AG10803 (cell line): ENCODE measurements at regions not wholly inside any gene's neighbourhood (a gene's known extent, or its start where the extent isn't known, plus 50 kb on each side); places are given as distances from the start of the nearest gene placed in this dataset.

Experiments
- DNase-seq: peaks from one replicate; pipeline ENCODE4 v3.0.0; 2010; ENCODE audit warnings: low read depth
- H3K4me3 ChIP-seq: 2 replicates; pipeline ENCODE4 v1.5.1; 2011; ENCODE audit warnings: mild to moderate bottlenecking, low read length, control low read depth
- TF ChIP-seq, protein P1 (sequence below): conservative IDR thresholded peaks from 2 replicates; pipeline ENCODE4 v1.5.1; 2011; ENCODE audit warnings: mild to moderate bottlenecking, low read length, control low read depth, inconsistent platforms

DNA sequence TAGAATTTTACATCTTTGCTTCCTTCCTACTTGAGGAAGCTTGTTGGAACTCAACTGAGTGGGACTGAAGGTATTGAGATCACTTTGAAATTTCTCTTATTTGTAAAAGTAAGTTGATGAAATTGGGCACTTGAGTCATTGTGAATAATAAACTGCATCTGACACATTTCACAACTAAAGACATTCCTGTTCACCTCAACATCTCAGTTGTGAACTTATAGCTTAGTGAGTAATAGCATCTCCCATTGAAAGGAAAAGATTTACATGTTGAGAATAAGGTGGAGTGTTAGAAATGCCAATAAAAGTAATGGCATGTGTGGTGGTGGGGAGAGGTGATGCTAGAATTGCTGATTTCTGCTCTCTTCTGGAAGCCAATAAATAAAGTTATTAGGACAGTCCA, 145.0 kb downstream of the SLC24A2 start:
- no peak for DNase-seq
- TF ChIP-seq, protein P1, sequence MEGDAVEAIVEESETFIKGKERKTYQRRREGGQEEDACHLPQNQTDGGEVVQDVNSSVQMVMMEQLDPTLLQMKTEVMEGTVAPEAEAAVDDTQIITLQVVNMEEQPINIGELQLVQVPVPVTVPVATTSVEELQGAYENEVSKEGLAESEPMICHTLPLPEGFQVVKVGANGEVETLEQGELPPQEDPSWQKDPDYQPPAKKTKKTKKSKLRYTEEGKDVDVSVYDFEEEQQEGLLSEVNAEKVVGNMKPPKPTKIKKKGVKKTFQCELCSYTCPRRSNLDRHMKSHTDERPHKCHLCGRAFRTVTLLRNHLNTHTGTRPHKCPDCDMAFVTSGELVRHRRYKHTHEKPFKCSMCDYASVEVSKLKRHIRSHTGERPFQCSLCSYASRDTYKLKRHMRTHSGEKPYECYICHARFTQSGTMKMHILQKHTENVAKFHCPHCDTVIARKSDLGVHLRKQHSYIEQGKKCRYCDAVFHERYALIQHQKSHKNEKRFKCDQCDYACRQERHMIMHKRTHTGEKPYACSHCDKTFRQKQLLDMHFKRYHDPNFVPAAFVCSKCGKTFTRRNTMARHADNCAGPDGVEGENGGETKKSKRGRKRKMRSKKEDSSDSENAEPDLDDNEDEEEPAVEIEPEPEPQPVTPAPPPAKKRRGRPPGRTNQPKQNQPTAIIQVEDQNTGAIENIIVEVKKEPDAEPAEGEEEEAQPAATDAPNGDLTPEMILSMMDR, result no peak

DNA sequence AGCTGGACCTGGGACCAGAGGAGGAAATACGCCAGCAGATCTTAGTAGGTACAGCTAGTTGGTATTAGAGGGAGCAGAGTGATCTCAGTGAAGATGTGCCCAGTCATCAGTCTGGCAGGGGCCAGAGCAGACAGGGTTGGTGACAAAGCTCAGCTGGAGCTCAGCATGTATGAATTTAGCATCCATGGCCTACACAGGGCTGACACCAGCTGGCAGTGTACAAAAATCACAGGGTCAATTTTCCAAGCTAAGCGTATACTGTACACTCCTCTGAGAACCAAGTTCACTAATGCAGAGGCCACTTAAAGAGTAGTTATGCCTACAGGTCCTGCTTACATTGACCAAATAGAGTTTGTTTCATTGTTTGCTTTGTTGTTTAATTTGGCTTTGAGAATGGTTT, 146.6 kb downstream of the SLC24A2 start:
- TF ChIP-seq, protein P1, result no peak
- no peak for DNase-seq
- no peak overlapping the region for H3K4me3 ChIP-seq

More for the DNA sequence above, 145.0 kb downstream of the SLC24A2 start:
- H3K4me3 ChIP-seq, result no peak overlapping the region

DNA sequence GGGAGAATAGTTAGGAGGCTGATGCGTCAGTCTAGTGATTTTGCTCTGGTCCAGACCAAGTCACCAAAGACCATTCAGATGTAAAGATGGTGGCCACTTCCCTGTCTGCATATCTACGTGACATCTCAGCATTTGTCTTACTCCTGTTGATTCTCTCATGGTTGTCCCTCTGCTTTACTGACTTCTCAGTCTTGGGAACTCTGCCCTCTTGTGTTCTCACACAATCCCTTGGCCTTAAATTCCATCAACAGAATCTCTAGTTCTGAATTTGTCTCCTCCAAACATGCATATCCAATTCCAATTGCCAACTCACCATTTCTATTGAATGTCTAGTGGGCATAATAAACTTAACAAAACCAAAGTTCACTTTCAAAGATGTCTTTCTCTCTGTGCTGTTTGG, 147.8 kb downstream of the SLC24A2 start:
- DNase-seq, result peak; percentile 0

DNA sequence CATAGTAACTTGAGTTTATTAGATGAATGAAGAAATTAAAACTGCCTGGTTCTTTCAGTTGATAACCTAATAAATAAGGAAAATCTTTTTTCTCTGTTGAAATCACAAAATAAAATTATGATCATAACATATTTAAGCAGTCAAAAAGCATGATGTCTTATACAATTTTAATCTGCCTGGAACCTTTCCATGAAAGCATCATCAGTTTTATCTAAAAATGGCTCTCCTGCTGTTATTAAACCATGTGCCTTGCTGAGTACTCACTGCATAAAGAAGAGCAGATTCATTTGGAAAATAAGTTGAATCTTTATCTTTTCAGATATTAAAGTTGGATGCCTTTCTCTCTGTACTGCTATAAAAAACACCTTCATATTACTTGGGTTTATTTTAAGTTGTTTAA, 148.8 kb downstream of the SLC24A2 start:
- no peak for DNase-seq
- no peak overlapping the region for H3K4me3 ChIP-seq
- TF ChIP-seq, protein P1, result no peak

More for the DNA sequence above, 147.8 kb downstream of the SLC24A2 start:
- TF ChIP-seq, protein P1, result peak; percentile 27; the same call in 1 of the 2 replicates
- no peak overlapping the region for H3K4me3 ChIP-seq

DNA sequence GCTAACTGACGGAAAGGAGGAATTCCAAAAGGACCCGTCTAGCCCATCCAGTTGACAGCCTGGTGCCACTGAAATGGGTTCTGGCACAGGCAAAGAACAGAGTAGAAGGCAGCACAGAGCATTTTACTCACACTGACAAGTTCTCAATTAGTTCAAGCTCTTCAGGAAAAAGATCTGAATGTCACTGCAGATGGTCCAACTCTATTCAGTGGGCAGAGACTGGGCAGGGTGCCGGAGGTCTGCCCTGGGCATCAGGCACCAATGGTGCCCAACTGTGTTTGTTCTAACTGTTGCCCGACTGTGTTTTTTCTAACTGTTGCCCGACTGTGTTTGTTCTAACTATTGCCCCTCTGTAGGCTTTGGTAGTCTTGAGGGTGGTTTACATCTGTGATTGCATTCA, 151.8 kb downstream of the SLC24A2 start:
- TF ChIP-seq, protein P1, result no peak
- no peak for DNase-seq
- H3K4me3 ChIP-seq, result no peak overlapping the region

DNA sequence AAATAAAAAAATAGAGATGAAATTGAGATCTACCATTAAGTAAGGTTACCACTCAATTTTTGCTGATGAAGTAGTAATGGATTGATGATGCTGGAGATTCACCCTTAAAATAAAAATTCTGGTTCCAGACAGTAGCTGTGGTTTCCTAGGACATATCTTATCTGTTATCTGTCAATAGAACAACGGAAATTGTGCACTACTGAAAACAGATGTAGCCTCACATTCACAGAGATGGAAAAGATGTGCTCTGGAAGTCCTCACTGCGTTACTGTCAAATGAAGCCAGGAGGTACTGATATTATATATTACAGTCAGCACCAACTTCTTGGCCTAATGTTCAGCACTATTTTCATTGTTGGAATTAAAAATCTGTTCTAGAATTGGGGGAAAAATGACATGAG, 154.0 kb downstream of the SLC24A2 start:
- TF ChIP-seq, protein P1, result no peak
- no peak for DNase-seq
- no peak overlapping the region for H3K4me3 ChIP-seq

DNA sequence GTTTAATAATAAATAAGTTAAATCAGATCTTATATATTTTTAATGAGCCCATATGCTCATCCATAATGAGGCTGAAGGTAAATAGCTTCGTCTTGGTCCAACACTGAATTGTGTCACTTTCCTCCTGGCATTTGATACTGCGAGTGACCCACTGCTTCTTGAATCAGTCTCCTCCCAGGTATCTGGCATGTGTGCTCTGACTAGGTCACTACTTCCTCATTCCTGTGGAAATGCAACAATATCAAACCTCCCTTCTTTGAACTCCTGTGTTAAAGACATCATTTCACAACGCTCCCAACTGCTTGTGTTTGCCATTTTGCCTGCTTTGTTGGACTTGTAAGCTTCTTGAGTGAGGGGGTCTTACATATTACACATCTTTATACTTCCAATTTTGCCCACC, 157.7 kb downstream of the SLC24A2 start:
- H3K4me3 ChIP-seq, result no peak overlapping the region
- TF ChIP-seq, protein P1, result no peak
- no peak for DNase-seq
